HG03039 (cell line): ENCODE measurements at regions not wholly inside any gene's neighbourhood (a gene's known extent, or its start where the extent isn't known, plus 50 kb on each side); places are given as distances from the start of the nearest gene placed in this dataset.

Experiments
- ATAC-seq: cut with Tn5 transposase; IDR thresholded peaks from one replicate; pipeline ENCODE4 v1.9.1; 2021; ENCODE audit warnings: mild to moderate bottlenecking, moderate library complexity; ENCODE audit not compliant: unreplicated experiment

DNA sequence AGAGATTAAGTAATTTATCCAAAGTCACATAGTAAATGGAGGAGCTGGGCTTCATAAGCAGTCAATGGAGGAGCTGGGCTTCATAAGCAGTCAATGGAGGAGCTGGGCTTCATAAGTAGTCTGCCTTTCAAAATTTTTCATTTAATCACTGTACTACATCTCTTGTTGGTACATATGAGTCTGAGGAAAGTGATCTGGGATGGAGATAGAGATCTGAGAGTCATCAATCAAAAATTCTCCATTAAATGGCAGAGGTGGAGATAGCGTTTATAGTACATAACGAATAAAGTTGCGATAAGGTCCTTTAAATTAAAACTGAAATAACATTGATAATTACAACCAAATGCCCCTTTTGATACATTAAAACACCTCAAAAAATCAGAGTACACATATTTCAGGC lies 189.3 kb downstream of the KLF5 start:
- ATAC-seq: no peak

- no peak for ATAC-seq
Observed at GRCh38 chr13:73245246-73245645, 186.4 kb downstream of the KLF5 start.

DNA sequence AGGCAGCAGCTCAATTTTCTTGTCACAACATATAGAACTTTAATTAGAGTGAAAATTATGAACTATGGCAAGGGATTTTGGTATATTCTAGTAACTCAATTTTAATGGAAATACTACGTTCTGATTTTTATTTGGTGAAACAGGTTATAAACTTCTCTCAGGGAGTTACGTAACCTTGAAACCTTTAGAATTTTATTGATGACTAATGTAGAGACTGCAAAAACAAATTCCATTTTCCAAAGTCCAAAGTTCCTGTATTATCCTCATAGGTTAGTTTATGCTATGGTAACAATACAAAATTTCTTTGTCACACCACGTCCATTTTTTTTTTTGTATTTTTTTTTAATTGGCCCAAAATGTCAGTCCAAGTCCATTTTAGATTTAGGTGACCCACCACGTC lies 185.7 kb downstream of the KLF5 start:
- ATAC-seq: no peak

DNA sequence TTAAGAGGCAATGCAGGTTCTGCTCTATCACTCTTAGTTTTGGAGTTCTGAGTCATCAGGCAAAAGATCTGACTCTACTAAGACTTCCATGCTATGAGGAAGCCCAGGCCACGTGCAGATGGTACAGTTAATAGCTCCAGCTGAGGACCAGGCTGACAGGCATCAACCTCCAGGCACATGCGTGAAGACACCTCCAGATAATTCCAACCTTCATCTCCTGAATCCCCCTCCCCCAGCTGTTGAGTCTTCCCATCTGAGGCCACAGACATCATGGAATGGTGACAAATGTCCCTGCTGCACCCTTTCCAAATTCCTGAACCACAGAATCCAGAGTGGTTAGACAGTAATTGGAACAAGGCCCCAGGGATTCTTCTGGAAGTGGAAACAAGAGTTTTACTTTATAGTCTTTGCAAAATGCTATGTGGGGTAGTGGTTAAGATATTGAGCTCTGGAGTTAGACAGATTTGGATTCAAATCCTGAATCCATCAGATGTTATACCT lies 183.8 kb downstream of the KLF5 start:
- ATAC-seq: no peak

- ATAC-seq: no peak
Observed at GRCh38 chr13:73240193-73240592, 181.4 kb downstream of the KLF5 start.

DNA sequence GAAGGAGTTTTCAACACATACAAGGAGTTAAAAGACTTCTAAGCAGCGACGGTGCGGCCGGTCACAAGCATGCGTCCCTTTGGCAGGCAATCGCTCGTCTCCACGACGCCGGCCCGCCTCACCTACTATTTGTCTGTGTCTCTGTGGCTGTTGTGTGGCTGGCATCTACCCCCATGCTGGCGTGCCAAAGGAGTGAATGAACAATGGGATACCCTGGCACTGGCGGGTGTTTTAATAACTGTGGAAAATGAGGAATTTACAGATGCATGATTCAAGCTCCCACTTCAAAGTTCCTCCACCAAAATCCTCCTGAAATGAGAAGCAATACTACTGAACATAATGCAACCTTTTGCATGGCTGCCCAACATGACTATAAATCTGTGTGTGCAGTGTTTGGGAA lies 176.6 kb downstream of the KLF5 start:
- no peak for ATAC-seq

GRCh38 chr13:73231471-73231870 lies 172.7 kb downstream of the KLF5 start:
- ATAC-seq: no peak

DNA sequence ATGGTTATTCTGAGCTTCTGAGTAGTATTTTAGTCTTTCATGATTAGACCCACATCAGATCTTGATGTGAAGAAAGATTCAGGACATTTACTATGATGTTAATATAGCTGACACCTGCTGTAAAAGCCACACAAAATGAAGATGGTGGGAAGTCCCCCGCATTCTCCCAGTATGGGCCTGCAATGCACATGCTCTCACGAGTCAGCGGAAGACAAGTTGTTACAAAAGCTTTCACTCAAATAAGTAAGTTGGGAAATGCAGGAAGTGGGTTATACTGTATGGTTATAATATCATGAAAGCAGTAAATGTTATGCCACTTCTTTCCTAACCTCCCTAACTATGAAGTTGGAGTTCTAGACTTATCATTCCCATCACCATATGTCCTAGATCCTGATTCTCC lies 171.9 kb downstream of the KLF5 start:
- no peak for ATAC-seq

- ATAC-seq: no peak
Observed at GRCh38 chr13:73228546-73228945, 169.7 kb downstream of the KLF5 start.

DNA sequence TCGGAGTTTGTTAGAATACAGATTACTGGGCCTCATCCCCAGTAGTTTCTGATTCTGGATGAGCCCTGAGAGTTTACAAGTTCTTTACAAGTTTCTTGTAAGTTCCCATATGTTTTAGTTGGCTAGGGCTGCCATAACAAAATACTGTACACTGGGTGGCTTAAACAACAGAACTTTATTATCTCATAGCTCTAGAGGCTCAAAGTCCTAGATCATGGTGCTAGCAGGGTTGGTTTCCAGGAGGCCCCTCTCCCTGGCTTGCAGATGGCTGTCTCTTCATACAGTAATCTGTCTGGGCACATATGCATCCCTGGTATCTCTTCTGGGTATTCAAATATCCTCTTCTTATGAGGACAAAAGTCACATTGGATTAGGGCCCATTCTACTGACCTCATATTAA lies 167.2 kb downstream of the KLF5 start:
- ATAC-seq: no peak

DNA sequence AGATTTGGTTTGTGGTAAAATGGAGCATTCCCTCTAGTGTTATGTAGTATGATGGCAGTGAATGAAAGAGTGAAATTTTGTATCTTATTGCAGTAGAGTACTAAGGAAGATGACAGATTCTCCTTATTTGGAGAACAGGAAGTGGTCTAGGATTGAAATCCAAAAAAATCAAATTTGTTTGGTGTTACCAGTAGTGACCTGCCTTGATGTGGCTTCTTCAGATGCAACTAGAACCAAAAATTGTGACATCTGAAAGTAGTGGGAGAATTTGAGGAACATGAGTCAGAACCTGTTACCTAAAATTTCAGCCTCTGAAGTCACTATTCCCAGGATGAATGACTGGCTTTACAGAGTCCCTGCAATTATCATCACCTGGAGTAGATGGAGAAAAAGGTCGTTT lies 165.9 kb downstream of the KLF5 start:
- ATAC-seq: no peak

GRCh38 chr13:73223372-73223781 lies 164.6 kb downstream of the KLF5 start:
- ATAC-seq: peak; percentile 92

- ATAC-seq: no peak
Observed at GRCh38 chr13:73222627-73223305, 164.0 kb downstream of the KLF5 start.

DNA sequence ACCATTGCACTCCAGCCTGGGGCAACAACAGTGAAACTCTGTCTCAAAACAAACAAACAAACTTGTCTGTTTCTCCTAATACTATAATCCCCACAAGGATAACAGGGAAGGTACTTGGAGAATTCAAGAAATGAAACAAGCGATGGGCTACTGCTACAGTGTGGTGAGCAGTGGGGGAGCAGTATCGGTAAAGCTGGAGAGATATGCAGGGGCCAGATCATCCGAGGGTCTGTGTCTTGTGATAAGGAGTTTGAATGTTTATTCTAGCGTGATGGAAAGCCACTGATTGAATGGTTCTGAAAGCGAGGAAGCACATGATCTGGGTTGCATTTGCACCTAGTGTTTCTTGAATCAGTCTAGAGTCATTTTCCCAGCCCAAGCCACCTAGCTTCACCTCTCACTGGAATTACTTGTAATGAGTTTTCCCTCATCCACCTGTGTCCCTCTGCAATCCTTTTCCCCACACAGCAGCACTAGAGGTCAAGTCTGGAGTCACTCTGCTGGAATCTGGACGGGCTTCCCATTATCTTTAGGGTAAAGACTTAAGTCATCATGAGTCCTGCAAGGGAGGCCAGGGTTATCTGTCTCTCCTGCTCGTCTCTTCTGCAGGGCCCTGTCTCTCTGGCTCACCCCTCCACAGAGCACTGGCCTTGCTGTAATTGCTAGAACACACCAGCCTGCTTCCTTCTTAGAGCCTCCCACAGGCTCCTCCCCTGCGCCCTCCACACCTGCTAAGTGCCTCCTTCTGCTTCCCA lies 162.3 kb downstream of the KLF5 start:
- no peak for ATAC-seq

- no peak for ATAC-seq
Observed at GRCh38 chr13:73218181-73218580, 159.4 kb downstream of the KLF5 start.

DNA sequence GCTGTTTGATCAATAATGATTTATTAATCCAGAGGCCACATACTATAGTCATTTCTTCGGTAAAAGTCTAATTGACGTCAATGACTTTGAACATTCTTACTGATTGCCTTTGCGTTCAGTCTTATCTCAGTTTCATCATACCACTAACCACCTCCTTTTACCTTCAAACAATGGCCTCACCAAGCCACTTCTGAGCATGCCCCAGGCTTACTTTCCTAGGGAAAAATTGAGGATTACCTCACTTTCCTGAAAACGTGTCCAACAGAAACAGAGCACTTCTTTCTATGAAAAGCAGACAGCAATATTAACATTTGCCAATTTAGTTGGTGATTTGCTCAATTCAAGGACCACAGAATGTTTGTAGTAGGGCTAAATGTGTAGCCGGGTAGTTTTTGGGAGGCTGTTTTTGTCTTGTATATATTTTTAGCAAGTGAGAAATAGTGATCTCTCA lies 157.6 kb downstream of the KLF5 start:
- no peak for ATAC-seq

DNA sequence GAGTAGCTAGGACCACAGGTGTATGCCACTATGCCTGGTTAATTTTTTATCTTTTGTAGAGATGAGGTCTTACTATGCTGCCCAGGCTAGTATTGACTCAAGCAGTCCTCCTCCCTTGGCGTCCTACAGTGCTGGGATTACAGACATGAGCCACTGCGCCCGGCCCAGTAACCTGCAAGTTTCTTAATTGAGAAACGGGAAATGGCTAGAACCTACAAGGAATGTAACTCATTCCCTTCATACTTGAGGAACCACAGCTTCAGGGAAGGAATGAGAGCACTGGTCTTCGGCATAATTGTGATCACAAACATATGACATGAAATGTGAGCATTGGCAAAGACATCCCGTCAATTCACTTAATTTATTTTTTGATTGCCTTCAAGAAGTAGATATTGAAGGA lies 157.0 kb downstream of the KLF5 start:
- ATAC-seq: no peak

- ATAC-seq: no peak
Observed at GRCh38 chr13:73212482-73212881, 153.7 kb downstream of the KLF5 start.

- ATAC-seq: no peak
Observed at GRCh38 chr13:73210218-73210883, 151.5 kb downstream of the KLF5 start.

DNA sequence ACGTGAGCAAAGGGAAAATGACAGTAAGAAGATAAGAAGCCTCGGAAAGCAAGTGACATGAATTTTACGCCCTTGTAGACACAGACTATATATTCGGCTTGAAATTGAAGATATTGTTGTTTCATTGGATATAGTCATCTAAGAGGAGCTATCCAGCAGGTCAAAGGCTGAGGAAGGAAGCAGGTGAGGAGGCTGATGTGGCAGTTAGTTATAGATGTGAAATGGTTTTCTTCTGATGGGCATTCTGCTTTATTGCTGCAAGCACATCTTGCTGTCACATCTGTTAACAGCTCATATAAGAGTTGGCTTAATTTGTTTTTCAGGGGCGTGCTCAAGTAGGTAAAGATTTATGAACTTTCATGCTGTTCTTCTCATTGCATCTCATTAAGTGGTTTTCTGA lies 146.1 kb downstream of the KLF5 start:
- ATAC-seq: no peak

GRCh38 chr13:73201626-73202025 lies 142.8 kb downstream of the KLF5 start:
- ATAC-seq: no peak

DNA sequence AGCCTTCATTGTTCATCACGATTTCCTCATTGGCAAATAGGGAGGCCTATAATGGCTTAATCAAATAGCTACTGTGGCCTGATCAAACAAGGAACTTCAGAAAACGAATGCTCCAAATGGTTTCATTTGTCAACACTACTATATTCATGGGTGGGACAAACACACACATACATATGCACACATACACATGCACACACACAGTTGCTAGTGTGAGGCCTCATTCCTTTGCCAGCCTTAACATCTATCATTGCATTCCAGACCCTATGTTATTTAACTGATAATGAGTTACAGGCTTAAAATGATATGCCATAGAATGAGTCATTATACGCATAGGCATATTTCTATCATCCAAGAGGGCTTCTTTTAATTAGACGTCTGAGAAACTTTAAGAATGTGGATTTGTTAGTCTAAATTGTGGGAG lies 140.2 kb downstream of the KLF5 start:
- no peak for ATAC-seq
